Testis (tissue), 2 donors: ENCODE measurements at regions not wholly inside any gene's neighbourhood (a gene's known extent, or its start where the extent isn't known, plus 50 kb on each side); places are given as distances from the start of the nearest gene placed in this dataset.

Source experiments
- CTCF ChIP-seq, 3 experiments: fragments of 450-650 bp in 2 of 3; fragments of 200-600 bp in 1 of 3; sonication (generic) in 1 of 3; IDR thresholded peaks; one replicate each; pipeline ENCODE4 v1.5.1; 2016 to 2019; ENCODE audit warnings: antibody characterized with exemption in 3 of 3, mild to moderate bottlenecking in 2 of 3, moderate library complexity in 1 of 3
- POLR2A ChIP-seq: fragments of 450-650 bp; IDR thresholded peaks from one replicate; pipeline ENCODE4 v1.6.1; 2017; ENCODE audit warnings: antibody characterized with exemption, mild to moderate bottlenecking, moderate library complexity

- TF ChIP-seq CTCF (IDR thresholded peaks at IDR 0.05) = no peak
- TF ChIP-seq POLR2A = no peak
Measured at GRCh38 chr2:105587637-105588036, 157.1 kb upstream of the NCK2 start.
